HG03575 (cell line): ENCODE measurements at regions not wholly inside any gene's neighbourhood (a gene's known extent, or its start where the extent isn't known, plus 50 kb on each side); places are given as distances from the start of the nearest gene placed in this dataset.

ENCODE experiments used
- ATAC-seq: cut with Tn5 transposase; IDR thresholded peaks from one replicate; pipeline ENCODE4 v1.9.1; 2021; ENCODE audit not compliant: unreplicated experiment, insufficient number of reproducible peaks, low FRiP score; ENCODE audit errors: extremely low read depth

GRCh38 chr10:113384181-113384580 is 168.7 kb upstream of the HABP2 start:
- no peak for ATAC-seq

DNA sequence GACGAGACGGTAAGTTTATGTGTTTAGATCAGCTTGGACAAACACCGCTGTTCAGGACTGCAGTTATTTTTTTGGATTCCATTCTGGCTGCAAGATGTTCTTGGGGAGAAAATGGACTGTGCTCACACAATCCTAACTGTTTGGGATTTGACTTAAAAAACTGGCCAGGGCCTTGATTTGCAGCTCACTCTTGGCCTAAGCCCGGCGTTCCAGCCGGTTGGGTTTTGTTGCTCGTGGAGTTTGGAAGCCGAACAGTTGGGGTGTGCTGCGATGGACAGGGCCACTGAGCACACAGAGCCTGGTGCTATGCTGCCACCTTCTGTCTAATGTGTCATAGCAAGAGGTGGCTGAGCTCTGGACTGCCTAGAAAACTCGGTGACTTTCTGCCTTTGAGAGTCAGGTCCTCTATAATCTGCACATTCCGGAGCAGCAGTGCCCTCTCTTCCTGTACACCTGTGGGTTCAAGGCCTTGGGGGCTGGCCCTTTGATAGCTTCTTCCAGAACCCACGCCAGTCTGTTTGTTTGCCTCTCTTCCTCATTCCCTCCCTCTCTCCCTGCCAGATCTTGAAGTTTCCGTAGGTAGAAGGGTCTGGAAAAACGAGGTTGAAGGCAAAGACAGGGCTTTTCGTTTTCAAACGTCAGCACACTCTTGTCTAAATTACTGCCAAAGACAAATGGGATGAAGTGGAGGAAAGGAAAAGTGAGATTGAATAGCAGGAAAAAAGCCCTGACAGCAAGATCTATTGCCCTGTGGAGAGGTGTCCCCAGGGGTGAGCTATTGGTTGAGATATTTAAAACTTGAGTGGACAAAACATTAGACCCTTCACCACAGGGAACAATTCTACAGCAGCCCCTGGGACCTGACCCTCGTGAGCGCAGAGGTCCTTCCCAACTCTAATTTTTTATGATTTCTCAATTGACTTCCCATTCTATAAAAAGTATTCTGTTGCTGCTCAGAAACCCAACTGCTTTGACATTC is 167.5 kb upstream of the HABP2 start:
- peak; percentile 63 for ATAC-seq

- no peak for ATAC-seq
Measured at GRCh38 chr10:113386005-113386404, 166.8 kb upstream of the HABP2 start.

GRCh38 chr10:113389969-113390368 is 162.9 kb upstream of the HABP2 start:
- no peak for ATAC-seq

- ATAC-seq: no peak
Measured at GRCh38 chr10:113390896-113391295, 162.0 kb upstream of the HABP2 start.

GRCh38 chr10:113397047-113397446 is 155.8 kb upstream of the HABP2 start:
- no peak for ATAC-seq

GRCh38 chr10:113399065-113399464 is 153.8 kb upstream of the HABP2 start:
- no peak for ATAC-seq

DNA sequence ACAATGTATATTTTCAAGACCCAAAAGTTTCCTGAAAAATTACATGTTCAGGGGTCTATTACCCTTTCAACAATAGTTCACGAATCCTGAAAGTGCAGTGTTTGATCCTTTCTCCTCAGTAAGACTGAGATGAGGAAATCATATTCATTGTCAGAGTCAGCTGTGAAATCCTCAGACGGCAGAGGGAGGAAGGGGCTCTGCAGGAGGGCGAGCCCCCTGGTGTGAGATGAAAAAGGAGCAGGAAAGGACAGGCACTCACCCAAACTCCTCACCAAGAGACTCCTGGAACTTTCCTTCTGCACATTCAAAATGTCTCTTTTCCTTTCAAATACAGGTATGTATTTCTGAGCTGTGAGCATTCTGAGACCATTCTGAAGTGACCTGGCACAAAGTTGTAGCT is 150.3 kb upstream of the HABP2 start:
- ATAC-seq: no peak

GRCh38 chr10:113407218-113407617 is 145.6 kb upstream of the HABP2 start:
- ATAC-seq: no peak

GRCh38 chr10:113409175-113409574 is 143.7 kb upstream of the HABP2 start:
- no peak for ATAC-seq

GRCh38 chr10:113410618-113411017 is 142.2 kb upstream of the HABP2 start:
- no peak for ATAC-seq

- no peak for ATAC-seq
Measured at GRCh38 chr10:113411456-113411855, 141.4 kb upstream of the HABP2 start.

DNA sequence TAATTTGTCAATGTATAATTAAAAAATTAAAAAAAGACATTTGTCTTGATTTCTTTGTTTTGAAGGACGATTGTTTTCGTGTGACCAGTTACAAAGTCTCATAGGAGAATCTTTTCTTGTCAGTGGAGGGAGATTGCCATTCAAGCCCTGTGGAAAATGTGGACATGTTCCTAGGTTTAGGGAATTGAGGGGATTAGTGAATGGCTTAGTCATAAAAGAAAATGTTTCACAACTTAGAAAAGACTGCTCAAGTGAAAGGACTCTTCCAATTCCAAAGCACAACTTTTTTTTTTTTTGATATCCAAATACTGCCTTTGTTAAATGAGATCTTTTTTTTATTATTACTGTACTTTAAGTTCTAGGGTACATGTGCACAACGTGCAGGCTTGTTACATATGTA is 140.7 kb upstream of the HABP2 start:
- ATAC-seq: no peak

- ATAC-seq: no peak
Measured at GRCh38 chr10:113414543-113414942, 138.3 kb upstream of the HABP2 start.

- no peak for ATAC-seq
Measured at GRCh38 chr10:113415246-113415645, 137.6 kb upstream of the HABP2 start.

DNA sequence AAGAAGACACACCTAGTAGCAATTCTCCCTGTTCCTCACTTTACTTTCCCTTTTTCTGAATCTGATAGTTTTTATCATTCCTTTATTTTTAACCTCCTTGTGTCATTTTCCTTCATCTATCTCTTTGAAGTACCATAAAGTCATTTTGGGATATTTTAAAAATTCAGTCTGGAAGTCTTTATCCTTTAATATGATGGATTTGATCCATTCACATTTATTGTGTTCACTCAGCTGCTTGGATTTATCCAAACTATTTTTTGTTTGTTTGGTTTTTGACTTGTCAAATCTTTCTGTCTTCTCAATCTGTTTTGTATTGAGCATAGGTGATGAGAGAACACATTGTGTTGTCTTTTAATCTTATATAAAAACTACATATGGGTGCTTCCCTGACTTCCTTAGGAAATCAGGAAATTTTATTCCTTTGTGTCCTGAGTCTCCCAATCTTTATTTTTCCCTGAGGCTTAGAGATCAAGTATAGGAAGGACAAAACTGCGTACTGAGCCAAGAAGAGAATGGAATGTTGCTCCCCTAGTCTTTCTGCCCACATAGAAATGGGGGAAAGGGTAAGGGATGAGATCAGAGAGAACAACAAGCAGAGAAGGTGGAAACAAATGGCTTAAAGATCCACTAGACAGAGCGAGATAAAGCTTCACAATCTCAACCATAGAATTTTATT is 132.7 kb upstream of the HABP2 start:
- no peak for ATAC-seq

GRCh38 chr10:113420733-113421675 is 131.8 kb upstream of the HABP2 start:
- ATAC-seq: no peak

DNA sequence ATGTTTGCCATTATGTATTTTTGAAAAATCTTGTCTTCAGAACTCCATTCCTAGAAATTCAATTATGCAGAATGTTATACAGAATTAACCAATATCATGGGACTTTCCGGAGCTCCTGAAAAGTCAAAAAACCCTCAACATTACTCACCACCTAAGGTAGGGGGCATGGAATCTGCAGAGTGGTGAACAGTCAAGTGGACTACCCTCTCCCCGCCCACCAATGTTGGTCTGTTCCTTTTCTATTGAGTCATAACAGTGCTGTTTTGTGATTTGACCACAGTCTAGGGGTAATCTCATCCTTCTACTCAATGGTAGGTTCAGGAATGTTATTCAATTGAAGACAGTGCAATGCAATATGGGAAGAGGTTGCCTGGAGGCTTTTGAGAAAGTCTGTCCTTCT is 130.5 kb upstream of the HABP2 start:
- no peak for ATAC-seq

DNA sequence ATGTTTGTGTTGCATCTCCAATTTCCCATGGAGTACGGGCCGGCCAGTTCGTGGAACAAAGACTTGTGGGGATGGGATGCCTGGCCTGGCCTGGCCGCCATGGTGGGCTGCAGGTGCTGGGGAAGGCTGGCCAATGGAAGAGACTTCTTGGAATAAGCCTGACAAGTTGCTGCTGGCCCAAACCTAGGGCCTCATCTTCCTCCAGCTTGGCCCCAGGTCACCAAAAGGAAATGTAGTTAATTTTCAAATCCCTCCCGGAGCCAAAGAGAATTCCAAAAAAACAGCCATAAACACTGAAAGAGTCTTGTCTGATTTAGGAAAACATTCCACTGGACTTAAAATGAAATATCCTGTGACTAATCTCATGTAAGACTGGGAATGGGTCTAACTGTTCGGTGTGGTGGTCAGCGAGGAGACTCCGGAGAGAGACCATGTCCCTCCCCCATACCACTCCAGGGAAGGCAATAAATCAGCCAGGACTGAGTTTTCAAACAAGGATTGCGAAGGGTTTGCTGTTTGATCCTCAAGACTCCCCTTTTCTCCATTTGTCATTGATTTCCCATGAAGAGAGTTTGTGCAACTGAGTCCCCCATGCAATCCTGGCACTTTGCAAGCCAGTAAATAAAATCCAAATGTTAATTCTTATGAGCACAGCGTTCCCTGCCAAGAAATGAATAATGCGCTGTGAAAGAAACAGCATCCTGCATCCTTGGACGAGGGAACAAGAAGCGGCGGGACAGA is 128.7 kb upstream of the HABP2 start:
- no peak for ATAC-seq
